Smooth muscle cell (in vitro differentiated cells): ENCODE measurements at regions not wholly inside any gene's neighbourhood (a gene's known extent, or its start where the extent isn't known, plus 50 kb on each side); places are given as distances from the start of the nearest gene placed in this dataset.

Source experiments
- DNase-seq: peaks from one replicate; lab custom pipeline; 2025; ENCODE audit not compliant: unreplicated experiment; lab: John Stamatoyannopoulos, UW
- H2AFZ ChIP-seq: fragments of 200-600 bp; sonication (generic); 2 replicates; pipeline ENCODE4 v1.6.0; 2016; ENCODE audit warnings: antibody characterized with exemption, low read depth, mild to moderate bottlenecking
- H3F3A ChIP-seq: fragments of 200-600 bp; sonication (generic); 2 replicates; pipeline ENCODE4 v1.6.0; 2017; ENCODE audit warnings: antibody characterized with exemption, low read depth
- H3K27ac ChIP-seq: fragments of 200-600 bp; sonication (generic); 2 replicates; pipeline ENCODE4 v1.5.1; 2016; ENCODE audit warnings: low read depth, mild to moderate bottlenecking
- H3K27me3 ChIP-seq: fragments of 200-600 bp; sonication (generic); 2 replicates; pipeline ENCODE4 v1.6.1; 2016; ENCODE audit warnings: low read depth, mild to moderate bottlenecking
- H3K36me3 ChIP-seq: fragments of 200-600 bp; sonication (generic); 2 replicates; pipeline ENCODE4 v1.5.1; 2016; ENCODE audit warnings: low read depth
- H3K4me1 ChIP-seq: fragments of 200-600 bp; sonication (generic); 2 replicates; pipeline ENCODE4 v1.5.1; 2016; ENCODE audit warnings: low read depth
- H3K4me2 ChIP-seq: fragments of 200-600 bp; sonication (generic); 2 replicates; pipeline ENCODE4 v1.6.0; 2016; ENCODE audit warnings: mild to moderate bottlenecking
- H3K4me3 ChIP-seq: fragments of 200-600 bp; sonication (generic); 2 replicates; pipeline ENCODE4 v1.5.1; 2016; ENCODE audit warnings: mild to moderate bottlenecking
- H3K79me2 ChIP-seq: fragments of 200-600 bp; sonication (generic); 2 replicates; pipeline ENCODE4 v1.6.0; 2016; ENCODE audit warnings: low read depth, mild to moderate bottlenecking
- H3K9ac ChIP-seq: fragments of 200-600 bp; sonication (generic); 2 replicates; pipeline ENCODE4 v1.6.0; 2016; ENCODE audit warnings: low read depth
- H3K9me3 ChIP-seq: fragments of 200-600 bp; sonication (generic); replicated peaks from 2 replicates; pipeline ENCODE4 v1.5.1; 2016; ENCODE audit warnings: low read depth
- H4K20me1 ChIP-seq: fragments of 200-600 bp; sonication (generic); 2 replicates; pipeline ENCODE4 v1.6.0; 2016; ENCODE audit warnings: low read depth
- CTCF ChIP-seq: fragments of 200-600 bp; sonication (generic); IDR thresholded peaks from 2 replicates; pipeline ENCODE4 v1.5.1; 2017; ENCODE audit warnings: borderline replicate concordance, mild to moderate bottlenecking, antibody characterized with exemption; ENCODE audit not compliant: insufficient read depth, poor library complexity, severe bottlenecking
- WGBS: methylation state at CpG from one replicate; pipeline ENCODE4 v1.1.7; 2016; ENCODE audit warnings: low lambda C conversion rate; 5-methylcytosine and 5-hydroxymethylcytosine counted together

- Histone ChIP-seq H4K20me1 (no peaks in the 10 kb centered on the region), H3K4me2 (no peak overlapping the region), H3K4me1 (no peaks in the 10 kb centered on the region), H3K27me3 (no peaks in the 10 kb centered on the region), H3K9me3 (no peaks in the 10 kb centered on the region), H3F3A (peaks cover 3% of the 10 kb centered on the region), H3K4me3 (no peak overlapping the region), H2AFZ (no peak overlapping the region), H3K9ac (no peak overlapping the region), H3K36me3 (no peaks in the 10 kb centered on the region), H3K27ac (no peak overlapping the region), H3K79me2 (no peaks in the 10 kb centered on the region)
- 68% methylated on average over 9 of the region's 9 CpGs for WGBS
- TF ChIP-seq CTCF: no peak
- DNase-seq: no peak
Measured at GRCh38 chr10:78980354-78980753, 88.4 kb upstream of the ZMIZ1 start.

- no peaks in the 10 kb centered on the region for H3K9me3 ChIP-seq
- 90% methylated on average over 5 of the region's 5 CpGs for WGBS
- no peaks in the 10 kb centered on the region for H3K79me2 ChIP-seq
Measured at GRCh38 chr10:78980815-78981214, 88.0 kb upstream of the ZMIZ1 start.

DNA sequence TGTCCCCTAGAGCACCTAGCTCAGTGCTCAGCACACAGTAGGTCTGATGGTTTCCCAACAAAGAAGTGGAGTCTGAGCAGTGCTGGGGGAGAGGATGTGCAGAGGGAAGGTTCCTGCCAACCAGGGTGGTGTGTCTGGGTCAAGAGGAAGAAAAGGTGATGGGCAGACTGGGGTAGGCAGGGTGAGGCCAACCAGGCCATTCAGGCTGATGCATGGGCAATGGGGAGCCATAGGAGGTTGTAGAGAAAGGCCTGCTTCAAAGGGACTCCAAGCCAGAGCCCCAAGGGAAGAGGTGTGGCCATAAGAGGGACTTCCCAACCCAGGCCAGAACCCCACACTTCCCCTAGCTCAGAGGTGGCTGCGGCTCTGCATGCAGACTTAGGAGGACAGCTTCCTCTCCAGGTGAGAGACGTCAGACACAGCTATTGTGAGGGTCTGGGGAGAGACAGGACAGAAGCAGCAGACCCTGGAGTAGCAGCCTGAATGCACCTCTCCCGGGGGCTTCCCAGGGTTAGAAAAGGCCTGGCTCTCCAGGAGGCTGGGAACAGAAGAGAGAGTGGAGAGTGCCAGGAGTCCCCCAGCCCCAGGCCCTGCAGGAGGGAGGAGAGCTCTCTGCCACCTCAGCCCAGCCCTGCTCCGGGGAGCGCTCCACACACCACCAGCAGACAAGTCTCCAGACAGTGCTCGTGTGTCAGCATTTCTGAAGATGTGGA, 87.4 kb upstream of the ZMIZ1 start:
- Histone ChIP-seq H3K4me3 (no peak overlapping the region), H3K36me3 (no peaks in the 10 kb centered on the region), H3K9ac (no peak overlapping the region), H3K79me2 (no peaks in the 10 kb centered on the region), H4K20me1 (no peaks in the 10 kb centered on the region), H3K9me3 (no peaks in the 10 kb centered on the region), H3K27me3 (no peaks in the 10 kb centered on the region), H3F3A (peaks cover 3% of the 10 kb centered on the region), H3K4me2 (no peak overlapping the region), H2AFZ (no peak overlapping the region), H3K4me1 (no peaks in the 10 kb centered on the region), H3K27ac (no peak overlapping the region)
- TF ChIP-seq CTCF: no peak
- WGBS: 65% methylated on average over 6 of the region's 6 CpGs
- DNase-seq: no peak

More at GRCh38 chr10:78980815-78981214, 88.0 kb upstream of the ZMIZ1 start:
- TF ChIP-seq CTCF: no peak
- Histone ChIP-seq H3K4me3 (no peak overlapping the region), H3K36me3 (no peaks in the 10 kb centered on the region), H3K9ac (no peak overlapping the region), H3K4me2 (no peak overlapping the region), H3K4me1 (no peaks in the 10 kb centered on the region), H3K27ac (no peak overlapping the region), H2AFZ (no peak overlapping the region), H3K27me3 (no peaks in the 10 kb centered on the region), H4K20me1 (no peaks in the 10 kb centered on the region), H3F3A (peaks cover 3% of the 10 kb centered on the region)
- no peak for DNase-seq

- Histone ChIP-seq H3K4me2 (no peak overlapping the region), H3K4me1 (no peaks in the 10 kb centered on the region), H3K79me2 (no peaks in the 10 kb centered on the region), H3F3A (peaks cover 3% of the 10 kb centered on the region), H3K27ac (no peak overlapping the region), H3K9ac (no peak overlapping the region), H4K20me1 (no peaks in the 10 kb centered on the region), H2AFZ (no peak overlapping the region), H3K4me3 (no peak overlapping the region), H3K36me3 (no peaks in the 10 kb centered on the region), H3K27me3 (no peaks in the 10 kb centered on the region), H3K9me3 (no peaks in the 10 kb centered on the region)
- no peak for TF ChIP-seq CTCF
- DNase-seq: no peak
- WGBS: 58% methylated on average over 4 of the region's 4 CpGs
Measured at GRCh38 chr10:78981970-78982281, 86.8 kb upstream of the ZMIZ1 start.
